Heart left ventricle (tissue), 13 donors: ENCODE measurements at regions not wholly inside any gene's neighbourhood (a gene's known extent, or its start where the extent isn't known, plus 50 kb on each side); places are given as distances from the start of the nearest gene placed in this dataset.

Experiments
- POLR2A ChIP-seq, 2 donors: fragments of 450-650 bp; IDR thresholded peaks; one replicate each; pipeline ENCODE4 v1.6.1; 2017; ENCODE audit warnings: antibody characterized with exemption in 2 of 2, mild to moderate bottlenecking in 2 of 2, moderate library complexity in 2 of 2
- TF ChIP-seq, protein P1 (sequence below), 12 donors: fragments of 200-600 bp; sonication (generic) in 4 of 12; IDR thresholded peaks; one replicate each; pipeline versions ENCODE4 v1.5.0 to v1.8.0; 2018 to 2022; ENCODE audit warnings: antibody characterized with exemption in 12 of 12, mild to moderate bottlenecking in 5 of 12
- donor health status: ischemic (EF 13 %, LVEDD 7.1; RV severe dilation, severe dysfunction).
- donor health status: DM: no; HTN: yes; CAD: no.
- donor health status: DM: no; HTN: no; CAD: no.
- donor health status: ischemic (EF 25% LVEDD 6.9; RV normal size, moderate dysfunction).
- donor health status: ischemic (EF 25% LVEDD 5.7; RV mildly dilated, moderate dysfunction).
- donor health status: ischemic (EF 35%, LVEDD 5.7; RV mildly dilated, moderate dysfunction).
- donor health status: nonischemic (EF 11% LVEDD 7.7; RV severe dilation, severe dysfunction).
- donor health status: DM: yes; HTN: yes; CAD: no.
- donor health status: PGD.
- donor health status: ischemic (EF 29% LVEDD 5.4; RV normal size, mild dysfunction).
- donor health status: nonischemic (EF 23%, LVEDD 6.1; RV moderate dilation, normal function).

DNA sequence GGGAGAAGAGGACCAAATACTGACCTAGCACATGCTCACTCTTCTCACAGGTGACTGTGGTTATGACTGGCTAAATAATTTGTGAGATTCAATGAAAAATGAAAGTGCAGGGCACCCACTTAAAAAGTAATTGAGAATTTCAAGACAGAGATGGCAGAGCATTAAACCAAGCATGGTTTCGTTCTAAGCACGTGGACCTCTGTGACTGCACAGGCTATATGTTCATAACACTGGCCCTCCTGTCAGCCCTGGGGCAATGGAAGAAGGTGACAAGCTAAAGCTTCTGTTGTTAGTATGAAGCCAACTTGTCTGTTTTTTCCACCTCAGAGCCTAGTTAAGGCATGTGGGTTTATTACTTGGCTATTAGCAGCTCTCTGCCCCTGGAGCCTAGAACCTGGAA, 130.9 kb downstream of the FASLG start:
- TF ChIP-seq, protein P1, sequence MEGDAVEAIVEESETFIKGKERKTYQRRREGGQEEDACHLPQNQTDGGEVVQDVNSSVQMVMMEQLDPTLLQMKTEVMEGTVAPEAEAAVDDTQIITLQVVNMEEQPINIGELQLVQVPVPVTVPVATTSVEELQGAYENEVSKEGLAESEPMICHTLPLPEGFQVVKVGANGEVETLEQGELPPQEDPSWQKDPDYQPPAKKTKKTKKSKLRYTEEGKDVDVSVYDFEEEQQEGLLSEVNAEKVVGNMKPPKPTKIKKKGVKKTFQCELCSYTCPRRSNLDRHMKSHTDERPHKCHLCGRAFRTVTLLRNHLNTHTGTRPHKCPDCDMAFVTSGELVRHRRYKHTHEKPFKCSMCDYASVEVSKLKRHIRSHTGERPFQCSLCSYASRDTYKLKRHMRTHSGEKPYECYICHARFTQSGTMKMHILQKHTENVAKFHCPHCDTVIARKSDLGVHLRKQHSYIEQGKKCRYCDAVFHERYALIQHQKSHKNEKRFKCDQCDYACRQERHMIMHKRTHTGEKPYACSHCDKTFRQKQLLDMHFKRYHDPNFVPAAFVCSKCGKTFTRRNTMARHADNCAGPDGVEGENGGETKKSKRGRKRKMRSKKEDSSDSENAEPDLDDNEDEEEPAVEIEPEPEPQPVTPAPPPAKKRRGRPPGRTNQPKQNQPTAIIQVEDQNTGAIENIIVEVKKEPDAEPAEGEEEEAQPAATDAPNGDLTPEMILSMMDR (IDR thresholded peaks at IDR 0.05) = no peak
- no peak for TF ChIP-seq POLR2A (IDR thresholded peaks at IDR 0.05)
